HEK293 (cell line): ENCODE measurements at regions not wholly inside any gene's neighbourhood (a gene's known extent, or its start where the extent isn't known, plus 50 kb on each side); places are given as distances from the start of the nearest gene placed in this dataset.
A peak's percentile ranks its signal among the peaks of the same experiment; 100 is the strongest.

Experiments used
- CTCF ChIA-PET: fragments of 350-600 bp; formaldehyde crosslinking; extraction: SDS; loops from one replicate; lab custom pipeline; 2021; ENCODE audit warnings: antibody characterized with exemption; lab: Yijun Ruan, JAX
- POLR2A ChIA-PET: fragments of 300-600 bp; formaldehyde crosslinking; extraction: SDS; loops from one replicate; lab custom pipeline; 2020; ENCODE audit warnings: antibody characterized with exemption, inconsistent platforms; lab: Yijun Ruan, JAX
- H3K27ac ChIP-seq: fragments of 200-500 bp; sonication (Bioruptor generic); 2 replicates; pipeline ENCODE4 v1.5.1; 2014; ENCODE audit warnings: low read depth, low read length, control low read depth, inconsistent platforms; ENCODE audit errors: extremely low read depth
- H3K36me3 ChIP-seq, 2 experiments: fragments of 200-500 bp in 1 of 2; sonication (Bioruptor generic) in 1 of 2; 1 replicate in 1 of 2; 2 replicates in 1 of 2; pipeline ENCODE4 v1.5.1; 2014 to 2017; ENCODE audit warnings: inconsistent platforms in 2 of 2, low read length in 2 of 2; ENCODE audit not compliant: control insufficient read depth in 2 of 2, insufficient read depth in 1 of 2
- H3K4me1 ChIP-seq: fragments of 200-500 bp; sonication (Bioruptor generic); 2 replicates; pipeline ENCODE4 v1.5.1; 2014; ENCODE audit warnings: mild to moderate bottlenecking, low read length, inconsistent platforms; ENCODE audit not compliant: control insufficient read depth, insufficient read depth
- H3K4me3 ChIP-seq: 2 replicates; pipeline ENCODE4 v1.5.1; 2011; ENCODE audit warnings: low read depth, mild to moderate bottlenecking, control low read depth, low read length, moderate library complexity
- H3K9me3 ChIP-seq: fragments of 200-500 bp; sonication (Bioruptor generic); 2 replicates; pipeline ENCODE4 v1.5.1; 2014; ENCODE audit warnings: low read depth, low read length, inconsistent platforms; ENCODE audit not compliant: control insufficient read depth, insufficient read depth
- EGR2 ChIP-seq: fragments of 450-650 bp; formaldehyde crosslinking; IDR thresholded peaks from 2 replicates; pipeline ENCODE4 v1.5.1; 2016; ENCODE audit warnings: low read depth, missing biosample characterization, missing genetic modification characterization
- GLIS2 ChIP-seq: fragments of 450-650 bp; formaldehyde crosslinking; IDR thresholded peaks from 2 replicates; pipeline ENCODE4 v1.5.1; 2016; ENCODE audit warnings: missing biosample characterization, missing genetic modification characterization
- KLF1 ChIP-seq: fragments of 450-650 bp; formaldehyde crosslinking; IDR thresholded peaks from 2 replicates; pipeline ENCODE4 v1.5.1; 2016; ENCODE audit warnings: missing biosample characterization, missing genetic modification characterization
- PRDM1 ChIP-seq: fragments of 450-650 bp; formaldehyde crosslinking; IDR thresholded peaks from 2 replicates; pipeline ENCODE4; 2016; ENCODE audit warnings: missing biosample characterization, missing genetic modification characterization
- SP2 ChIP-seq: fragments of 450-650 bp; formaldehyde crosslinking; IDR thresholded peaks from 2 replicates; pipeline ENCODE4 v1.5.1; 2016; ENCODE audit warnings: missing biosample characterization, missing genetic modification characterization
- TCF7L2 ChIP-seq: IDR thresholded peaks from 2 replicates; pipeline ENCODE4 v1.6.1; 2011; ENCODE audit warnings: low read depth, mild to moderate bottlenecking, inconsistent platforms, low read length, moderate library complexity, borderline replicate concordance
- TRIM28 ChIP-seq: IDR thresholded peaks from 2 replicates; pipeline ENCODE4 v1.6.1; 2011; ENCODE audit warnings: low read length, control low read depth, borderline replicate concordance
- ZFHX2 ChIP-seq: fragments of 450-650 bp; formaldehyde crosslinking; conservative IDR thresholded peaks from 2 replicates; pipeline ENCODE4 v1.5.1; 2016; ENCODE audit warnings: missing biosample characterization, missing genetic modification characterization
- ZFP3 ChIP-seq: fragments of 450-650 bp; formaldehyde crosslinking; IDR thresholded peaks from 2 replicates; pipeline ENCODE4 v1.5.1; 2016; ENCODE audit warnings: low read depth, missing biosample characterization, missing genetic modification characterization
- ZNF112 ChIP-seq: fragments of 450-650 bp; formaldehyde crosslinking; IDR thresholded peaks from 2 replicates; pipeline ENCODE4 v1.5.0; 2017; ENCODE audit warnings: missing biosample characterization, missing genetic modification characterization
- ZNF169 ChIP-seq: fragments of 450-650 bp; formaldehyde crosslinking; IDR thresholded peaks from 2 replicates; pipeline ENCODE4 v1.5.1; 2016; ENCODE audit warnings: missing biosample characterization, missing genetic modification characterization
- ZNF19 ChIP-seq: fragments of 450-650 bp; formaldehyde crosslinking; IDR thresholded peaks from 2 replicates; pipeline ENCODE4; 2016; ENCODE audit warnings: missing biosample characterization, missing genetic modification characterization, low read depth
- ZNF221 ChIP-seq: fragments of 450-650 bp; formaldehyde crosslinking; IDR thresholded peaks from 2 replicates; pipeline ENCODE4 v1.5.1; 2017; ENCODE audit warnings: missing biosample characterization, missing genetic modification characterization, borderline replicate concordance
- ZNF280C ChIP-seq: fragments of 450-650 bp; formaldehyde crosslinking; IDR thresholded peaks from 2 replicates; pipeline ENCODE4 v1.5.1; 2016; ENCODE audit warnings: missing biosample characterization, missing genetic modification characterization
- ZNF324 ChIP-seq: fragments of 450-650 bp; formaldehyde crosslinking; IDR thresholded peaks from 2 replicates; pipeline ENCODE4 v1.5.1; 2016; ENCODE audit warnings: missing biosample characterization, missing genetic modification characterization
- ZNF513 ChIP-seq: fragments of 450-650 bp; IDR thresholded peaks from 2 replicates; pipeline ENCODE4 v1.5.1; 2018; ENCODE audit warnings: missing biosample characterization, missing genetic modification characterization
- ZNF514 ChIP-seq: fragments of 450-650 bp; formaldehyde crosslinking; IDR thresholded peaks from 2 replicates; pipeline ENCODE4 v1.5.1; 2016; ENCODE audit warnings: missing biosample characterization, missing genetic modification characterization
- ZNF548 ChIP-seq: fragments of 450-650 bp; formaldehyde crosslinking; IDR thresholded peaks from 2 replicates; pipeline ENCODE4 v1.5.1; 2016; ENCODE audit warnings: missing biosample characterization, missing genetic modification characterization
- ZNF639 ChIP-seq: fragments of 450-650 bp; formaldehyde crosslinking; IDR thresholded peaks from 2 replicates; pipeline ENCODE4 v1.5.1; 2016; ENCODE audit warnings: missing biosample characterization, missing genetic modification characterization
- ZNF654 ChIP-seq: fragments of 450-650 bp; formaldehyde crosslinking; IDR thresholded peaks from 2 replicates; pipeline ENCODE4 v1.5.1; 2016; ENCODE audit warnings: low read depth, missing biosample characterization, missing genetic modification characterization
- ZNF692 ChIP-seq: fragments of 450-650 bp; formaldehyde crosslinking; IDR thresholded peaks from 2 replicates; pipeline ENCODE4 v1.5.1; 2016; ENCODE audit warnings: missing biosample characterization, missing genetic modification characterization
- ZNF707 ChIP-seq: fragments of 450-650 bp; formaldehyde crosslinking; IDR thresholded peaks from 2 replicates; pipeline ENCODE4 v1.5.1; 2016; ENCODE audit warnings: missing biosample characterization, missing genetic modification characterization

- no peaks in the 10 kb centered on the region for H3K4me1 ChIP-seq
- ChIA-PET POLR2A (no interaction called here), CTCF (interaction anchor here (0.7 kb wide), 1 partner anchor 24 kb away, joined by 4 read pairs; no protein-coding TSS in a partner anchor)
- H3K4me3 ChIP-seq = no peak overlapping the region
- no peaks in the 10 kb centered on the region for H3K36me3 ChIP-seq
- H3K27ac ChIP-seq = no peak overlapping the region
- TF ChIP-seq ZFP3 (tag by site-specific recombination) (no peak), ZNF514 (tag by site-specific recombination) (no peak), TRIM28 (no peak), PRDM1 (tag by site-specific recombination) (no peak), ZNF169 (no peak), ZNF221 (tag by site-specific recombination) (no peak), ZNF548 (no peak), ZNF654 (tag by site-specific recombination) (no peak), KLF1 (tag by site-specific recombination) (no peak), ZNF19 (tag by site-specific recombination) (no peak), ZNF639 (tag by site-specific recombination) (no peak), EGR2 (tag by site-specific recombination) (peak; percentile 82), GLIS2 (no peak), ZNF324 (no peak), ZNF692 (no peak), ZNF707 (tag by site-specific recombination) (no peak), ZFHX2 (tag by site-specific recombination) (peak; percentile 70), ZNF513 (no peak)
- no peaks in the 10 kb centered on the region for H3K9me3 ChIP-seq
These were observed 52.9 kb upstream of the EPHB1 start for GRCh38 chr3:134742202-134742601.

GRCh38 chr3:134743006-134743405, 52.1 kb upstream of the EPHB1 start:
- no peak for TF ChIP-seq SP2 (tag by site-specific recombination)
- TF ChIP-seq ZNF280C (tag by site-specific recombination) = no peak
- TF ChIP-seq ZNF112 (tag by site-specific recombination) = no peak
- TF ChIP-seq TCF7L2 = no peak
- TF ChIP-seq, all 188 proteins: peak for 0
- no peaks in the 10 kb centered on the region for H3K4me1 ChIP-seq
- CTCF ChIA-PET = no interaction called here
- H3K27ac ChIP-seq = no peak overlapping the region
- no peaks in the 10 kb centered on the region for H3K36me3 ChIP-seq
- POLR2A ChIA-PET = no interaction called here
- no peak overlapping the region for H3K4me3 ChIP-seq
- H3K9me3 ChIP-seq = no peaks in the 10 kb centered on the region
